ENCODE measurements at regions not wholly inside any gene's neighbourhood (a gene's known extent, or its start where the extent isn't known, plus 50 kb on each side); places are given as distances from the start of the nearest gene placed in this dataset.
A peak's percentile ranks its signal among the peaks of the same experiment; 100 is the strongest.
"Not testable (repeated sequence)": the region's sequence is repeated elsewhere in the genome, so short reads cannot be mapped to it uniquely, and the experiment has no call there.

GRCh38 chr13:24938966-24939365, 157.0 kb upstream of the PABPC3 start:
- POLR2A ChIA-PET: no interaction called here
- ATAC-seq: no peak
- H3K36me3 Mint-ChIP-seq: peaks cover 24% of the 10 kb centered on the region
- H3K27ac Mint-ChIP-seq: no peak overlapping the region
- peaks cover 4% of the 10 kb centered on the region; the same call in 1 of the 2 replicates for H3K27me3 Mint-ChIP-seq (ENCODE audit: low read depth)
- DNase-seq (ENCODE audit: low spot score): no peak
- CTCF ChIA-PET: no interaction called here
- peaks cover 10% of the 10 kb centered on the region for H3K4me1 Mint-ChIP-seq
- peaks cover 18% of the 10 kb centered on the region for H3K9me3 Mint-ChIP-seq
- TF ChIP-seq TEAD4 (CRISPR knock-in tag; IDR thresholded peaks at IDR 0.05): no peak
- no peak overlapping the region for H3K4me3 Mint-ChIP-seq

GRCh38 chr13:24941023-24941713, 154.8 kb upstream of the PABPC3 start:
- Mint-ChIP-seq H3K9me3 (peaks cover 18% of the 10 kb centered on the region), H3K36me3 (peaks cover 24% of the 10 kb centered on the region), H3K4me1 (peaks cover 14% of the 10 kb centered on the region)
- ATAC-seq; POLR2A ChIA-PET; H3K27ac Mint-ChIP-seq; DNase-seq (ENCODE audit: low spot score); CTCF ChIA-PET; H3K27me3 Mint-ChIP-seq (ENCODE audit: low read depth); H3K4me3 Mint-ChIP-seq: not testable (repeated sequence)

- no peak overlapping the region for H3K27ac Mint-ChIP-seq
- peaks cover 15% of the 10 kb centered on the region for H3K36me3 Mint-ChIP-seq
- POLR2A ChIA-PET: interaction anchor here (0.6 kb wide), 1 partner anchor 100 kb away, joined by 3 read pairs; no protein-coding TSS in a partner anchor
- no peaks in the 10 kb centered on the region for H3K27me3 Mint-ChIP-seq (ENCODE audit: low read depth)
- no peak overlapping the region for H3K4me3 Mint-ChIP-seq
- H3K9me3 Mint-ChIP-seq: peaks cover 9% of the 10 kb centered on the region
- H3K4me1 Mint-ChIP-seq: peaks cover 14% of the 10 kb centered on the region
- ATAC-seq (no peak), DNase-seq (ENCODE audit: low spot score) (no peak)
- CTCF ChIA-PET: interaction anchor here (1.0 kb wide), 1 partner anchor 42 kb away, joined by 4 read pairs; no protein-coding TSS in a partner anchor
- TF ChIP-seq ZNF416 (CRISPR knock-in tag; IDR thresholded peaks at IDR 0.05) (no peak), SP1 (CRISPR knock-in tag; conservative IDR thresholded peaks at IDR 0.05) (no peak), ZBTB21 (CRISPR knock-in tag; IDR thresholded peaks at IDR 0.05; ENCODE audit: borderline replicate concordance) (no peak), ZNF532 (CRISPR knock-in tag; IDR thresholded peaks at IDR 0.05; ENCODE audit: borderline replicate concordance) (no peak)
Measured at GRCh38 chr13:24943136-24943535, 152.8 kb upstream of the PABPC3 start.

- peak overlapping the region; percentile 57 for H3K27ac Mint-ChIP-seq
- H3K36me3 Mint-ChIP-seq; POLR2A ChIA-PET; H3K4me3 Mint-ChIP-seq; DNase-seq (ENCODE audit: low spot score); CTCF ChIA-PET; ATAC-seq; H3K27me3 Mint-ChIP-seq (ENCODE audit: low read depth); H3K9me3 Mint-ChIP-seq: not testable (repeated sequence)
- H3K4me1 Mint-ChIP-seq: peaks cover 14% of the 10 kb centered on the region
Measured at GRCh38 chr13:24944073-24944472, 151.9 kb upstream of the PABPC3 start.

- H3K36me3 Mint-ChIP-seq; DNase-seq (ENCODE audit: low spot score); H3K4me1 Mint-ChIP-seq; H3K27ac Mint-ChIP-seq; H3K9me3 Mint-ChIP-seq; H3K27me3 Mint-ChIP-seq (ENCODE audit: low read depth); ATAC-seq; POLR2A ChIA-PET; H3K4me3 Mint-ChIP-seq; CTCF ChIA-PET: not testable (repeated sequence)
Measured at GRCh38 chr13:24948977-24949376, 147.0 kb upstream of the PABPC3 start.

GRCh38 chr13:24950611-24951010, 145.3 kb upstream of the PABPC3 start:
- H3K27me3 Mint-ChIP-seq (ENCODE audit: low read depth); ATAC-seq; H3K4me1 Mint-ChIP-seq; H3K4me3 Mint-ChIP-seq; POLR2A ChIA-PET; H3K9me3 Mint-ChIP-seq; DNase-seq (ENCODE audit: low spot score); CTCF ChIA-PET; H3K36me3 Mint-ChIP-seq; H3K27ac Mint-ChIP-seq: not testable (repeated sequence)

GRCh38 chr13:24967970-24968369, 128.0 kb upstream of the PABPC3 start:
- POLR2A ChIA-PET; H3K36me3 Mint-ChIP-seq; H3K4me1 Mint-ChIP-seq; ATAC-seq; DNase-seq (ENCODE audit: low spot score); H3K9me3 Mint-ChIP-seq; H3K27me3 Mint-ChIP-seq (ENCODE audit: low read depth): not testable (repeated sequence)
- Mint-ChIP-seq H3K27ac (peak overlapping the region; percentile 93), H3K4me3 (peak overlapping the region; percentile 79)
- CTCF ChIA-PET: interaction anchor here (0.8 to 1.8 kb wide), 7 partner anchors 17 to 274 kb away, joined by 3 to 13 read pairs (median 4); no protein-coding TSS in a partner anchor

GRCh38 chr13:24968416-24968815, 127.5 kb upstream of the PABPC3 start:
- ChIA-PET POLR2A (interaction anchor here (0.5 kb wide), 1 partner anchor 798 kb away, joined by 3 read pairs; no protein-coding TSS in a partner anchor), CTCF (interaction anchor here (0.9 to 1.8 kb wide), 8 partner anchors 17 to 274 kb away, joined by 3 to 13 read pairs (median 4); no protein-coding TSS in a partner anchor)
- H3K4me1 Mint-ChIP-seq; H3K27ac Mint-ChIP-seq; DNase-seq (ENCODE audit: low spot score); H3K27me3 Mint-ChIP-seq (ENCODE audit: low read depth); H3K36me3 Mint-ChIP-seq; H3K9me3 Mint-ChIP-seq: not testable (repeated sequence)
- peak; percentile 58; the same call in 1 of the 2 replicates for ATAC-seq
- H3K4me3 Mint-ChIP-seq: peak overlapping the region; percentile 79

- H3K4me1 Mint-ChIP-seq; CTCF ChIA-PET; POLR2A ChIA-PET; H3K27me3 Mint-ChIP-seq (ENCODE audit: low read depth); H3K27ac Mint-ChIP-seq; ATAC-seq; H3K4me3 Mint-ChIP-seq; H3K36me3 Mint-ChIP-seq; DNase-seq (ENCODE audit: low spot score): not testable (repeated sequence)
- peaks cover 22% of the 10 kb centered on the region for H3K9me3 Mint-ChIP-seq
Measured at GRCh38 chr13:24973102-24973501, 122.8 kb upstream of the PABPC3 start.
